Type B pancreatic cell (in vitro differentiated cells): ENCODE measurements at regions not wholly inside any gene's neighbourhood (a gene's known extent, or its start where the extent isn't known, plus 50 kb on each side); places are given as distances from the start of the nearest gene placed in this dataset.
"Not testable (repeated sequence)": the region's sequence is repeated elsewhere in the genome, so short reads cannot be mapped to it uniquely, and the experiment has no call there.

ENCODE experiments used
- DNase-seq: peaks from one replicate; pipeline ENCODE4 v3.0.0; 2021; ENCODE audit warnings: mixed read lengths; ENCODE audit not compliant: unreplicated experiment; ENCODE audit errors: extremely low spot score
- H3K27ac Mint-ChIP-seq: 2 replicates; pipeline ENCODE4 v1.8.0; 2021; ENCODE audit warnings: mild to moderate bottlenecking, mixed read lengths
- H3K27me3 Mint-ChIP-seq: 2 replicates; pipeline ENCODE4 v1.8.0; 2021; ENCODE audit warnings: mixed read lengths
- H3K36me3 Mint-ChIP-seq: 2 replicates; pipeline ENCODE4 v1.8.0; 2021; ENCODE audit warnings: mixed read lengths
- H3K4me1 Mint-ChIP-seq: one replicate; pipeline ENCODE4 v1.8.0; 2021; ENCODE audit warnings: mixed read lengths; ENCODE audit not compliant: unreplicated experiment
- H3K4me3 Mint-ChIP-seq: 2 replicates; pipeline ENCODE4 v1.8.0; 2021; ENCODE audit warnings: mild to moderate bottlenecking, mixed read lengths
- H3K9me3 Mint-ChIP-seq: 2 replicates; pipeline ENCODE4 v1.8.0; 2021; ENCODE audit warnings: mixed read lengths
- CTCF ChIP-seq: fragments of 200-600 bp; sonication (generic); conservative IDR thresholded peaks from 2 replicates; pipeline ENCODE4 v1.5.0; 2021; ENCODE audit warnings: antibody characterized with exemption, mild to moderate bottlenecking

GRCh38 chr4:20065952-20066351 lies 185.8 kb upstream of the SLIT2 start:
- no peak for DNase-seq
- no peak overlapping the region for H3K4me3 Mint-ChIP-seq
- no peak overlapping the region for H3K27ac Mint-ChIP-seq
- H3K4me1 Mint-ChIP-seq = peaks cover 5% of the 10 kb centered on the region
- TF ChIP-seq CTCF = no peak
- peaks cover 15% of the 10 kb centered on the region for H3K27me3 Mint-ChIP-seq
- H3K9me3 Mint-ChIP-seq = peaks cover 5% of the 10 kb centered on the region
- no peaks in the 10 kb centered on the region for H3K36me3 Mint-ChIP-seq

- not testable (repeated sequence) for H3K27ac Mint-ChIP-seq, DNase-seq, H3K9me3 Mint-ChIP-seq, H3K36me3 Mint-ChIP-seq, H3K4me1 Mint-ChIP-seq, H3K4me3 Mint-ChIP-seq
- H3K27me3 Mint-ChIP-seq = peaks cover 19% of the 10 kb centered on the region
These were observed 188.8 kb upstream of the SLIT2 start for GRCh38 chr4:20062857-20063256.

GRCh38 chr4:20062054-20062453 lies 189.7 kb upstream of the SLIT2 start:
- H3K4me1 Mint-ChIP-seq = peaks cover 5% of the 10 kb centered on the region
- no peak for TF ChIP-seq CTCF
- peaks cover 5% of the 10 kb centered on the region for H3K9me3 Mint-ChIP-seq
- H3K27ac Mint-ChIP-seq = no peak overlapping the region
- no peaks in the 10 kb centered on the region for H3K36me3 Mint-ChIP-seq
- DNase-seq = no peak
- H3K4me3 Mint-ChIP-seq = no peak overlapping the region
- peaks cover 22% of the 10 kb centered on the region for H3K27me3 Mint-ChIP-seq

GRCh38 chr4:20050768-20051167 lies 200.9 kb upstream of the SLIT2 start:
- Mint-ChIP-seq H3K27ac (no peak overlapping the region), H3K27me3 (peaks cover 35% of the 10 kb centered on the region), H3K4me1 (no peaks in the 10 kb centered on the region), H3K4me3 (no peak overlapping the region), H3K9me3 (no peaks in the 10 kb centered on the region), H3K36me3 (no peaks in the 10 kb centered on the region)
- TF ChIP-seq CTCF = no peak
- DNase-seq = no peak

GRCh38 chr4:20049889-20050288 lies 201.8 kb upstream of the SLIT2 start:
- no peak for DNase-seq
- TF ChIP-seq CTCF = no peak
- Mint-ChIP-seq H3K27me3 (peaks cover 33% of the 10 kb centered on the region), H3K36me3 (no peaks in the 10 kb centered on the region), H3K9me3 (no peaks in the 10 kb centered on the region), H3K27ac (no peak overlapping the region), H3K4me1 (no peaks in the 10 kb centered on the region), H3K4me3 (no peak overlapping the region)

- DNase-seq = no peak
- no peaks in the 10 kb centered on the region for H3K9me3 Mint-ChIP-seq
- no peak overlapping the region for H3K27ac Mint-ChIP-seq
These were observed 204.6 kb upstream of the SLIT2 start for GRCh38 chr4:20046931-20047677.

More at GRCh38 chr4:20046931-20047677, 204.6 kb upstream of the SLIT2 start:
- TF ChIP-seq CTCF = no peak
- Mint-ChIP-seq H3K36me3 (no peaks in the 10 kb centered on the region), H3K27me3 (peaks cover 42% of the 10 kb centered on the region), H3K4me3 (no peak overlapping the region), H3K4me1 (peaks cover 13% of the 10 kb centered on the region)
